Brain pericyte (primary cell): ENCODE measurements at regions not wholly inside any gene's neighbourhood (a gene's known extent, or its start where the extent isn't known, plus 50 kb on each side); places are given as distances from the start of the nearest gene placed in this dataset.
"Not testable (repeated sequence)": the region's sequence is repeated elsewhere in the genome, so short reads cannot be mapped to it uniquely, and the experiment has no call there.

ENCODE experiments used
- DNase-seq: peaks from one replicate; pipeline ENCODE4 v3.0.0-alpha.2; 2012; ENCODE audit warnings: low read depth, low spot score

DNA sequence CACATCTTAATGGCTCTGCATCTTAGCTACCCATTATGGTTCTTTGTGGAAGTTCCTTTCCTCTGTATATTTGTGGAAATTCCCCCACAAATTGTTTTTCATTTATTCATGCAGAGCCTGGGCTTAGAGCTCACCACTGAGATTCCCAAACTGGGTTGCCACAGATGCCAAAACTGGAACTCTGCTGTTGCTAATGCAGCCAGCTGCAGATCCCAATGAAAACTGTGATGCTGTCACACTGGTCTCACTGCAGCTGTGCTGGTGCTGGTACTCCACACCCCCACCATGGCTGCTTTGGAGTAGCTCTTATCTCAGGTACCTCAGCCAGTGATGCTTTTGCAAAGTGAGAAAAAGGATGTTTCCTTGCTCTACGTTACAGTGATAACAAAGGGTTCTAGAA is 87.7 kb downstream of the DCK start:
- DNase-seq: no peak

DNA sequence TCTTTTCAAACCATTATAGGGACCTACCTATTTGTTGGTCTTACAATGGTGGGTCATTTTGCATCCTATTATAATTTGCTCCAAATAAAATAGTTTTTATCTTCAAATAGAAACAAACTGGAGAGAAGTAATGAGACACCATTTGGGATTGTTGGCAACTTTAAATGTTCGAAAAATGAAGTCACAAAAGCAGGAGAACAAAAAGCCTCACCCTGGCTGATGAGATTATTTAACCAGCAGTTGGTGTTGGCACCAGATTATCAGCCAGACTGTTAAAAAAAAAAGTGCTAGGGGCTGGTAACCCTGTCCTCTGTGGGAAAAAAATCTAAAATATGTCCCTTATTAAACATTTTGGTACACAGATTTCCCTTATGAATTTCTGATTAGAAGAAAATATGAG is 100.3 kb downstream of the DCK start:
- DNase-seq: no peak

DNA sequence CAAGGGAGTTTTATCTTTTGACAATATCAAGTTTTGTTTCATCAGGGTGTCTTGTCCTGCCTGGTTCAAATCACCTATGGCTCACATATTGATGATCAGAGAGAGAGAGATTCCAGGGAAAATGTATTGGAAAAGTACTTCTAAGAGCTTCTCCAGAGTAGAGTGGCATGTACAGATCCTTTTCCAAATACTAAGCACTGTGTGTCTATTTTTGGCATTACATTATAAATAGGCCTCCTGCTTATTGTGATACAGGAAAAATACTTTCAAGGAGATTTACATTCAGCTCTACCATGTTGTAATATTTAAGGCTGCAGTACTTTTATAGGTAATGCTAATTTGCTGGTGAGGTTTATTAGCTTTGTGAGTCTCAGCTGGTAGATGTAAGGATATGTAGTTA is 100.8 kb downstream of the DCK start:
- no peak for DNase-seq

DNA sequence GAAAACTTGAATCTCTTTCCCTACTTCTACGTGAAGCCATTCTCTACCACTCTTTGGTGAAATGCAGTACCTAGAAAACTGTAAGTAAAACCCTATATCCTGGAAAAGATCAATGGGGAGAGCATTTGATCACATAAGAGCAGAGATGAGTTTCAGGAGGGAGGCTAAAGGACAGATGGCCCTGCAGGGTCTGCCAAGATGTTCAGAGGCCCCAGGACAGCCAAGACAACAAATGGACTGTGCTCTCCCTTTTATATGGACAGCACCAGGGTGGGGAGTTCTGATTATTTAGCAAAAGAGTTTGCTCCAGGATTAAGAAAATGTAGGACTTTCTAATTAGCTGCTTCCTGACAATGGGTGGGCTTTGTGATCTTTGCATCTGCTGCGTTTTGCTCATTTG is 101.7 kb downstream of the DCK start:
- DNase-seq: no peak

DNA sequence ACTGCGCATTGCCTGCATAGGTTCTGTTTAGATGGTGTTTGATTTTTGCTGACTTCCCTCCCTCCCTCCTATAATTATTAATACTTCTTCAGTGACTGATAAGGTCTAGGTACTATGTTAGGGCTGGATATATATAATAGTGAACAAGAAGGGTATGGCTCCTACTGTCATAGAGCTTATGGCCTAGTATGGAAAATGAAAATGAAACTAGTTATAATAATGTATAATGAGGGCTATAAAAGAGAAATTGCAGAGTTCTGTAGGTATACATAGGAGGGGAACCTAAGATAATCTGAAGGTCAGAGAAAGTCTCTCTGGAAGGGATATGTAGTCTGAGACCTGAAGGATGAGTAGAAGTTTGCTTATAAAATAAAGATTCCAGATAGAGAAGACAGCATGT is 102.1 kb downstream of the DCK start:
- no peak for DNase-seq

DNA sequence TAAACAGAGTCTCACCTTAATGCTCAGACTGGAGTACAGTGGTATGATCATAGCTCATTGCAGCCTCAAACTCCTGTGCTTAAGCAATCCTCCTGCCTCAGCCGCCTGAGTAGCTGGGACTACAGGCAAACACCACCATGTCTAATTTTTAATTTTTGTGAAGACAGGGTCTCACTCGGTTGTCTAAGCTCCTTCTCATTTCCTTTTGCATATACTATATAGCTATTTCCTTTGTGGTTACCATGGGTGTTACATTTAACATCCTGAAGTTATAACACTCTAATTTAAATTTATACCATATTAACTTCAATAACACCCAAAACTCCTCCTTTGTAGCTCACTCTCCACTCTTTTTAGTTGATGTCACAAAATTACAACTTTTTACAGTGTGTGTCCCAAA is 114.3 kb downstream of the DCK start:
- no peak for DNase-seq

DNA sequence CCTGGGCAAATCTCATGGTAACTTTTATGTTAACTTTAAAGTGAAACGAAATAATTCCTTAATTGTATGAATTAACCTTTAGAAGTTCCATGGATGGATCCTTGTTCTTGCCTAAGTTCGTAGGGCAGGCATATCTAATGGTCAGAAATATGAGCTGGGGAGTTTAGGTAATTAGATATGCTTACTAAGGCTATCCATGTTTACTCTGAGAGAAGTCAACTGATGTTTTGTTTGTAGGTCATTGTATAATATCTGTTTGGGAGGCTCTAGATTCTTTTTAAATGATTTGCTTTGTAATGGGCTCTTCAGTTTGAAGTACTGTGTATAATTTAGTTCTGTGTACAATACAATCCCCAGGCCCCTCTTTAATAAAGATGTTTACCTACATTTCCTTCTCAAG is 117.0 kb downstream of the DCK start:
- DNase-seq: no peak

DNA sequence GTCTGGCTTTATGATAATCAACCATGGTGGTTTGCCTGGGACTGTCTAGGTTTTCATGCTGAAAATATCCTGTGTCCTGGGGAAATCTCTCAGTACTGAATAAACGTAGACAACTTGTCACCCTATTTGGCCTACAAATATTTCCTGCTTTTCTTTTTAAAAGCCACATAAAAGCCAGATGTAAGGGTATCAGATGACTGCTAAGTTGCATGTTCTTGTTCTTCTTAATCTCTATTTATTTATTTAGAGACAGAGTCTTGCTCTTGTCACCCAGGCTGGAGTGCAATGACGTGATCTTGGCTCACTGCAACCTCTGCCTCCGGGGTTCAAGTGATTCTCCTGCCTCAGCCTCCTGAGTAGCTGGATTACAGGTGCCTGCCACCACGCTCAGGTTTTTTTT is 117.7 kb downstream of the DCK start:
- not testable (repeated sequence) for DNase-seq

DNA sequence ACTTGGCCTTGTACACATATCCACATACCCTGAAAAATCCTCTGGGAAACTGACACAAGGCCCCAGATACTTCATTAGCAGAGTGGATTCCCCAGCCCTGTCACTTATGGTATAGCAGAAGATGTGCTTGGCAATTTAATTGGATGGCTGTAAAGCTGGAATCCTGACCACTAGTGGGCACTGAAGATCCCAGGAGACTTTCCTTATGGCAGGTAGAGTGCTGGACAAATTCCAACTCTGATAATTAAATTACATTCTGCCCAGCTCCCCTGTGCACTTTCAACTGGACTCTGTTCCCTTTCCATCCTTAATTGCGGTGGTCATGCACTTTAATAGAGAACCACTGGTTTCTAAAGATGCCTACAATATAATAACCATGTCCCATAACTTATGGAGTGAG is 119.8 kb downstream of the DCK start:
- DNase-seq: no peak

DNA sequence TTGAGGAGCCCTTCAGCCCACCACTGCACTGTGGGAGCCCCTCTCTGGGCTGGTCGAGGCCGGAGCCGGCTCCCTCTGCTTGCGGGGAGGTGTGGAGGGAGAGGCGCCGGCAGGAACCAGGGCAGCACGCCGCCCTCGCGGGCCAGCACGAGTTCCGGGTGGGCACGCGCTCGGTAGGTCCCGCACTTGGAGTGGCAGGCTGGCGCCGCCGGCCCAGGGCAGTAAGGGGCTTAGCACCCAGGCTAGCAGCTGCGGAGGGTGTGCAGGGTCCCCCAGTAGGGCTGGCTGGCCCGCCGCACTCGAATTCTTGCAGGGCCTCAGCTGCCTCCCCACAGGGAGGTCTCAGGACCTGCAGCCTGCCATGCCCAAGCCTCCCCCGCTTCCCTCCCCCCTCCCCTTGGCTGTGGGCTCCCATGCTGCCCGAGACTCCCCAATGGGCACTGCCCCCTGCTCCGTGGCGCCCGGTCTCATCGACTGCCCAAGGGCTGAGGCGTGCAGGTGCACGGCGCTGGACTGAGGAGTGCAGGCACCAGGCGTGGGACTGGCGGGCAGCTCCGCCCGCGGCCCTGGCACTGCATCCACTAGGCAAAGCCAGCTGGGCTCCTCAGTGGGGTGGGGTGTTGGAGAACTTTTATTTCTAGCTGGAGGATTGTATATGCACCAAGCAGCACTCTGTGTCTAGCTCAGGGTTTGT is 127.5 kb downstream of the DCK start:
- DNase-seq: no peak

DNA sequence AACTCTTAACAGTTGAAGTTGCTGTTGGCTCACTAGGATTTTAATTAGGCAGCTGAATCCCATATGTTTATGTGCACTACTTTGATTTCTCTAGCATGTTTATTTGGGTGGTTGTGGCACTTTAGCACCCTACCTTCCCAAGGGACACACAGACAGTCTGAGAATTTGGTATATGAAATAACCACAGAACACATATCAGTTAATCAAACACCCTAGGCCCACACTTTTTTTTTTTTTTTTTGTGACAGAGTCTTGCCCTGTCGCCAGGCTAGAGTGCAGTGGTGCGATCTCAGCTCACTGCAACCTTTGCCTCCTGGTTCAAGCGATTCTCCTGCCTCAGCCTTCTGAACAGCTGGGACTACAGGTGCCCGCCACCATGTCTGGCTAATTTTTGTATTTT is 130.5 kb downstream of the DCK start:
- no peak for DNase-seq

DNA sequence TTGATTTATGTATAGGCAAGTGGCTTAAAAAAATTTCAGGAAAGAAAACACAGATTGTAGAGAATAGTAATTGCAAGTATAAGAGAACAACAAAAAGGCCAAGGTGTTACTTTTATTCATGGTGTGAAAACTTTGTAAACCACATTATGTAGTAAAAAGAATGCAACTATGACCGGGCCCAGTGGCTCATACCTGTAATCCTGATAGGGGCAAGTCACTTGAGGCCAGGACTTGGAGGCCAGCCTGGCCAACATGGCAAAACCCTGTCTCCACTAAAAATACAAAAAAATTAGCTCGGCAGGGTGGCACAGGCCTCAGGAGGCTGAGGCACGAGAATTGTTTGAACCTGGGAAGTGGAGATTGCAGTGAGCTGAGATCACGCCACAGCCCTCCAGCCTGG is 131.7 kb downstream of the DCK start:
- no peak for DNase-seq

DNA sequence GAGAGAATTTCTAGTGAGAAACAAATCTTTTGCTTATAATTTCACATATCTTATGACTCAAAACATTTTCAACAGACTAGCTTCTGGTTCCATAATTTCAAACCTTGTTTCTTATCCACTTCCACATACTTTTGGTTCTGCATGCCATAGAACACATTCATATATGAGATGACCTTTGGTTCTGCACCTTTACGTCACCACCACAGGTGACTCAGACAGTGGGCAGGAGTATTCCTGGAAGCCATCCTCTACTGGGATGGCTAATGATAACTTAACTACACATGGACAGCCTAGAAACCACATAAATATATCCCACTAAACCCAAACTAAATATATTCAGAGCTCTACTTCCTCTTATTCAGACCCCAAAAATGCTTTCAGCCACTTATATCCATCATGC is 133.3 kb downstream of the DCK start:
- no peak for DNase-seq

DNA sequence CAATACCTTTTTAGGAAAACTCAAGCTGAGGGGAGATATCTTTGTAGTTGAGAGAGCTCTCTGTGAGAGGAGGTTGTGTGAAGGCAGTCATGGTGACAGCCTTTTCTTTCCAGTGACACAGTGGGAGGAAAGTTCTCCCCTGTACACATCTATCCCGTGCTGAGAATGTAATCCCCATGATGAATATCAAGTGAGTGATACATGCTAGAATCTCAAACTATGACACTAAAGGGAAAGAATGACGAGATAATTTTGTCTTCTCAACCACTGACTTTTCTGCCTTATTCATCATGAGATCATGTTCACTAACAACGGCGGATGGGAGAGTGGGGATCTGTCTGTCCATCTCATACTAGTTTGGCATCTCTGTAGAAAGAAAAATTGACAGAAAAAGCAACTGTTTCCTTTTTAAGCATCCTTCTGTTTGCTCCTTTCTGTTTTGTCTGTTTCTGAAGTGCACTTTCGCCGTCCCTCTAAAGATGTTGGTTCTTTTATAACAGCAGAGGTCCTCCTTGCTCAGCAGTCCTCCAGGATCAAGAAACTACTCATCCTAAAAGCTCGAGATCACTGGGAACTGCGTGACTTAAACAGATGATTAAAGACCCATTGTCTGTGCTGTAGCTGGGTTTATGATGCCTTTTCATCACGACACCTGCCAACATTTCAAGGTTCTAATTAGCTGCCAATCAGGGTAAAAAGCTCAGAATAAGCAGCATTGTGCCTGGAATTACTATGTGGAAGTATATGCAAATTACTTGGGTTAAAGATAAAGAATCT is 137.6 kb downstream of the DCK start:
- no peak for DNase-seq

DNA sequence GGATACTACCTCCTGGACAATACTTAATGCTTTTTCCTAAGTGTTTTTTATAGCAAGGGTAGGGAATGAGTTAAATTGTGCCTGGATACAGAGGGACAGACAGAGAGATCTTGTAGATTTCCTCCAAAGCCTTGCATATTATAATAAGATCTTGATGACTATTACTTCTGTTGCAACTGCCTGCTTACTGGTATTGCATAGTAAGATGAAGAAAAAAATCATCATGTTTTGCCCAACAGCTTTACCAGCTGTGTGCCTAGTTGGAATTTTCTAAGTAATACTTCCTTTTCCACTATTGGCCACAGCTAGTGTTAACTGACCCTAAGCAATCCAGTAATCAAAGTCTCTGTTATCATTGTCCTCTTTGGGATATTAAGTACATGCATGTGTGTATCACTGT is 139.0 kb downstream of the DCK start:
- DNase-seq: no peak

DNA sequence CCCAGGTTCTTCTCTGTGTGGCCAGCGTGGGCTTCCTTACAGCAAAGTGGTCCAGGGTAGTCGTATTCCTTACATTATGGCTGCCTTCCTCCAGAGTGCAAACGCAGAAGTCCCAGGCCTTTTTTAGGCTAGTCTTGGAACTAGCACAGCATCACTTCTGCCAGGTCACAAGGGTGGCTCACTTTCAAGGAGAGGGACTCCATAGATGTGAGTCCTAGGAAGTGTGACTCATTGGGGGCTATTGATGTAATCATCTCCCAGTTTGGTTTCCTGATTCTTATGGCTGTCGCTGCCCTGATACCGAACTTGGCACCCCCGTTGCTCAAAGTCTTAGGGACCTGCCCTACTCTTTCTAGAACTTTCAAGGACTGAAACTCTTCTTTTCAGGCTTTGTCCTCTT is 140.0 kb downstream of the DCK start:
- DNase-seq: no peak

DNA sequence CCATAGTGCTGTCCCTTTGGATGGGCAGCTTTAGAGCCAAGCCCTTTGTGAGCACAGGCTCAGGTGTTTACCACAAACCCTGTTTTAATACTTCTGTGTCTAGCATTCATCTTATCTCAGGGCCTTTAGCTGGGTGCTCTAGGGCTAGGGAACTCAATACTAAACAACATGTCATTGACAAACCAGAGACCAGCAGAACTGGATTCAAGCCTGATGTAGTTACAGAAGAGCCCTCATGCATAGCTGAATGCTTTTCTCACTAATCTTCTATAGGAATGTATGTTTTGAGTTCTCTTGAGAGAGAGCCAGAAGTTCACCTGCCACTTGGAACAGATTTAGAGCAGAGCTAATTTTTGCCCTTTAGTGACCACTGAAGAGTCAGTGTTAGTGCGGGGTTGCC is 142.6 kb downstream of the DCK start:
- DNase-seq: no peak

DNA sequence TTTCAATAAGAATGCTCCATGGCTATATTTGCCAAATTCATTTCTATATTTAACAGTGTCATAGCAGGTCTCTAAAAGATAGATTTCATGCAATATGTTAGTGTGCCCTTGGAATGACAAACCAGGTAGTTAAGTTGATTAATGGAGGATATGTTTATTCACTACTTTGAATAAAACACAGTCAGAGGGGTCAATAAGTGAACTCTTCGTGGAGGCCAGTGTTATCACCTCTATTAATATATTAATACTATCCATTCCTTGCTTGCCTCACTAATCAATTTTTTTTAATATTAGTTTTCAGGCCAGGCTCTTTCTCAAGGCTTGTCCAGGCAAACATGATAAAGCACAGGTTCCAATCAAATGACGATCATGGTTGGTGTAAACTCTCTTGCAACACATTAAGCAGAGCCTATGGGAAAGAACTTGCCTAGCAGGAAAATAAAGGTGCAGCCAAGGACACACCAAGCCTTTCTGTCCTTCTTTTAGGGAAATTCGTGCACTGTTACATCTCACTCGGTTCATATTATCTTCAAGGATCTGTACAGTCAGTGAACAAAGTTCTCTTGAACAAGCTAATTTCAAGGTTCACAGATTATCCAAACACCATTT is 144.7 kb downstream of the DCK start:
- no peak for DNase-seq

DNA sequence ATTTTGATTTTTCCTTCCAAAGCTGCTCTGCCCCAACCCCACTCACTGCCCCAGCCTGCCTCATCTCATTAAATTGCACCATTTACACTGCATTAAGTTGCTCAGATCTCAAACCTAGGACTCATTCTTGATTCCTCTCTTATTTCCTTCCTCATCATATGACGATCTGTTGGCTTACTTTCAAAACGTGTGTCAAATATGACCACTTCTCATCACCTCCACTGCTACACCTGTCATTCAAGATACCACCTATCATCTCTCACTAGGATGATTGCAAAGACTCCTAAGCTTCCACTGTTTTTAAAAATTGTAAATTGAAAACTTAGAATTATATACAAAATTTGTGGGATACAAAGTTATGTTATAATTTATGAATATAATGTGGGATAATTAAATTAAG is 147.1 kb downstream of the DCK start:
- no peak for DNase-seq

DNA sequence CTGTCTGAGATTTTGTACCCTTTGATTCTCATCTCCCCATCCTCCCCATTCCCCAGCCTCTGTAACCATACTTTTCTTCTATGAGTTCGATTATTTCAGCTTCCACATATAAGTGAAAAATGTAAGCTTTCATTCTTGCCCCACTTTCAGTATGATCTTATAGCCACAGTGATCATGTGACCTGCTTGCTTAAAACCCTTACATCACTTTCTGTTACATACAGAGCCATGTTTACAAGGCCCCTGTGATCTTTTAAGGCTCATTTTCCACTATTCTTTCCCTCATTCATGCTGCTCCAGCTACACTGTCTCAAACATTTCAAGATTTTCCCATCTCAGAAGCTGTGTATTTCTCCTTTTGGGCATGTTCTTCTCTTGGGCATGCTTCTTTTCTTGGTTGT is 147.7 kb downstream of the DCK start:
- DNase-seq: no peak

DNA sequence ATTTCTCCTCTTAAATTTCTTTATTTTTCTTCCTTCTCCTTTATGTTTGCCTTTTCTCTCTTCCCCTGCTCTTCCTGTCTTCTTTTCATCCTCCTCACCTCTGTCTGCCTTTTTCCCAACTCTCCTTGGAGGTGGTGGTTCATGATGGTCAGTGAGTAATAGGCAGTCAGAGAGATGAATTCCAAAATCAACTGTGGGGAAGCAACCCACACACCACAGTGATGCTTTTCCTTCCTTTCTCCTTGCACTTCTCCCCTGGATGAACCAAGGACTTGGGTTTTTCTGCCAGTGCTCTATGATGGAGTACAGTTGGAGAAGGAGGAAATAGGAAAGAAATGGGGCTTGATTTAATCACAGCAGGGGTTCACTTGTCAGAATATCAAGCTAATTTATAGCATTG is 153.8 kb downstream of the DCK start:
- no peak for DNase-seq

DNA sequence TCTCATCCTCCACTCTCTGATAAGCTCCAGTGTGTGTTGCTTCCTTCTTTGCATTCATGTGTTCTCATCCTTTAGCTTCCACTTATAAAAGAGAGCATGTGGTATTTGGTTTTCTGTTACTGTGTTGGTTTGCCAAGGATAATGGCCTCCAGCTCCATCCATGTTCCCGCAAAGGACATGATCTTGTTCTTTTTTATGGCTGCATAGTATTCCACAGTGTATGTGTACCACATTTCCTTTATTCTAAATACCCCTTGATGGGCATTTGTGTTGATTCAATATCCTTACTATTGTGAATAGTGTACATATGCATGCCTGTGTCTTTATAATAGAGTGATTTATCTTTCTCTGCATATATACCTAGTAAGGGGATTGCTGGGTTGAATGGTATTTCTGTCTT is 155.1 kb downstream of the DCK start:
- DNase-seq: no peak

DNA sequence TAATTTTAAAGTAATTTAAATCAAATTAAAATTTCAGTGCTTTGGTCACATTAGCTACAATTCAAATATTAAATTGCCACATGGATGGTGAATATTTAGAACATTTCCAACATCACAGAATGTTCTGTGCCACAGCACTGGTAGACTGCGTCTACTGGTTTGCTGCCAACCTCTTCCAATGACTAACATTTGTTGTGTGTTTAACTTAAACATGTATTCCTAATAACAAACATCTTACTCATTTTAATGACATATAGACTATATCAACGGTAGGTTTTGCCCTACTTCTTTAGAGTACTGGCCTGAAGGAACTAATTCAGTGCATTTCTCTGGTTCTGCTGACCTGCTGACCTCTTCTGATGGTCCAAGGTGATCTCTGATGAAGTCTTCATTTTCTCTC is 157.6 kb downstream of the DCK start:
- no peak for DNase-seq
